GM12878 (cell line): ENCODE measurements at regions not wholly inside any gene's neighbourhood (a gene's known extent, or its start where the extent isn't known, plus 50 kb on each side); places are given as distances from the start of the nearest gene placed in this dataset.

Experiments used
- ATAC-seq: fragments of 200-7000 bp; cut with Tn5 transposase; 3 replicates; pipeline ENCODE4 v1.9.1; 2020; ENCODE audit warnings: mild to moderate bottlenecking, moderate library complexity
- BruUV-seq: library from RNA; stranded (reverse); fragments of 400-500 nt; replicated peaks from 2 replicates; lab custom pipeline; 2021; lab: Mats Ljungman, UMichigan
- CTCF ChIA-PET: fragments of 300-600 bp; sonication (Branson Sonifier 250); formaldehyde crosslinking; extraction: SDS; loops from one replicate; lab custom pipeline; 2021; ENCODE audit warnings: inconsistent platforms; lab: Yijun Ruan, JAX
- POLR2A ChIA-PET: fragments of 350-600 bp; formaldehyde crosslinking; extraction: SDS; loops from one replicate; lab custom pipeline; 2021; ENCODE audit warnings: inconsistent platforms; lab: Charles Lee
- RAD21 ChIA-PET: fragments of 300-600 bp; sonication (Branson Sonifier 250); formaldehyde crosslinking; loops from one replicate; lab custom pipeline; 2023; ENCODE audit warnings: antibody characterized with exemption; ENCODE audit not compliant: unreplicated experiment; lab: Charles Lee
- SMC1A ChIA-PET: fragments of 300-600 bp; sonication (Branson Sonifier 250); formaldehyde crosslinking; loops from one replicate; lab custom pipeline; 2023; ENCODE audit not compliant: unreplicated experiment, uncharacterized antibody; lab: Charles Lee
- DNase-seq: peaks from one replicate; pipeline ENCODE4 v3.0.0-alpha.2; 2011; ENCODE audit warnings: low read depth, low spot score
- FAIRE-seq: peaks from 3 replicates; lab custom pipeline; 2011; peaks lifted over from hg19 to GRCh38; lab: Jason Lieb, UNC
- H2AFZ ChIP-seq: 2 replicates; pipeline ENCODE4 v1.6.0; 2011; ENCODE audit warnings: low read depth, low read length, control low read depth; ENCODE audit not compliant: control insufficient read depth
- H3K27ac ChIP-seq: 2 replicates; pipeline ENCODE4 v1.5.1; 2011; ENCODE audit warnings: control low read depth; ENCODE audit not compliant: control insufficient read depth, insufficient read depth
- H3K27me3 ChIP-seq, 2 experiments: replicated peaks in 1 of 2; 2 replicates each; pipeline versions ENCODE4 v1.6.0 to v1.6.1; 2011; ENCODE audit warnings: low read length in 1 of 2; ENCODE audit not compliant: control insufficient read depth in 2 of 2, insufficient read depth in 2 of 2
- H3K36me3 ChIP-seq, 2 experiments: 2 replicates each; pipeline ENCODE4 v1.5.1; 2011; ENCODE audit warnings: low read length in 1 of 2; ENCODE audit not compliant: control insufficient read depth in 2 of 2, insufficient read depth in 2 of 2
- H3K4me1 ChIP-seq: 2 replicates; pipeline ENCODE4 v1.6.1; 2011; ENCODE audit warnings: mild to moderate bottlenecking, low read length, moderate library complexity, mixed read lengths; ENCODE audit not compliant: control insufficient read depth, insufficient read depth
- H3K4me2 ChIP-seq: 2 replicates; pipeline ENCODE4 v1.6.0; 2011; ENCODE audit warnings: control low read depth; ENCODE audit not compliant: control insufficient read depth, insufficient read depth
- H3K4me3 ChIP-seq: fragments of 200-600 bp; sonication (generic); 2 replicates; pipeline ENCODE4 v1.5.1; 2016
- H3K79me2 ChIP-seq: 2 replicates; pipeline ENCODE4 v1.6.0; 2011; ENCODE audit warnings: low read length; ENCODE audit not compliant: control insufficient read depth, insufficient read depth
- H3K9ac ChIP-seq: 2 replicates; pipeline ENCODE4 v1.8.0; 2011; ENCODE audit warnings: low read length, control low read depth, mixed read lengths; ENCODE audit not compliant: control insufficient read depth, insufficient read depth
- H3K9me3 ChIP-seq: replicated peaks from 3 replicates; pipeline ENCODE4 v1.5.1; 2011; ENCODE audit warnings: mild to moderate bottlenecking, low read length; ENCODE audit not compliant: control insufficient read depth, insufficient read depth
- H4K20me1 ChIP-seq: 2 replicates; pipeline ENCODE4 v1.6.0; 2011; ENCODE audit not compliant: control insufficient read depth, insufficient read depth
- DPF2 ChIP-seq: fragments of 450-650 bp; IDR thresholded peaks from 2 replicates; pipeline ENCODE4 v1.6.1; 2017; ENCODE audit warnings: mild to moderate bottlenecking
- MEF2A ChIP-seq: IDR thresholded peaks from 2 replicates; pipeline ENCODE4 v1.6.1; 2011; ENCODE audit warnings: low read depth, mild to moderate bottlenecking, low read length, moderate library complexity; ENCODE audit not compliant: insufficient read depth
- MTA3 ChIP-seq: IDR thresholded peaks from 2 replicates; pipeline ENCODE4 v1.6.1; 2012; ENCODE audit warnings: low read length, inconsistent platforms, borderline replicate concordance
- NR2F1 ChIP-seq: fragments of 450-650 bp; conservative IDR thresholded peaks from 2 replicates; pipeline ENCODE4 v1.6.1; 2017; ENCODE audit warnings: mild to moderate bottlenecking
- PKNOX1 ChIP-seq: fragments of 450-650 bp; IDR thresholded peaks from 2 replicates; pipeline ENCODE4 v1.6.1; 2016; ENCODE audit warnings: mild to moderate bottlenecking
- ZBTB33 ChIP-seq: fragments of 450-650 bp; IDR thresholded peaks from 2 replicates; pipeline ENCODE4 v1.6.1; 2017; ENCODE audit warnings: mild to moderate bottlenecking
- ZBTB4 ChIP-seq: fragments of 450-650 bp; formaldehyde crosslinking; IDR thresholded peaks from 2 replicates; pipeline ENCODE4 v1.4.0; 2022; ENCODE audit warnings: mild to moderate bottlenecking, moderate library complexity
- ZNF592 ChIP-seq: fragments of 450-650 bp; IDR thresholded peaks from 2 replicates; pipeline ENCODE4 v1.6.1; 2017; ENCODE audit warnings: mild to moderate bottlenecking, moderate library complexity
- WGBS: methylation state at CpG from one replicate; pipeline ENCODE4 v1.1.6; 2016; ENCODE audit warnings: low lambda C conversion rate; ENCODE audit not compliant: insufficient replicate concordance, insufficient coverage; ENCODE audit errors: missing lambda C conversion rate; 5-methylcytosine and 5-hydroxymethylcytosine counted together
- in situ Hi-C: fragments of 300-500 bp; cut with MboI; formaldehyde crosslinking; loops from 9 replicates; pipeline ENCODE4 v1.14.3; 2018; ENCODE audit warnings: mixed read lengths
- intact Hi-C: fragments of 100-400 bp; cut with micrococcal nuclease; formaldehyde crosslinking; loops from one replicate; pipeline ENCODE4 v1.14.2; 2022; ENCODE audit not compliant: unreplicated experiment

- no peak for TF ChIP-seq MEF2A
Observed at GRCh38 chr1:68848017-68848416, 351.1 kb upstream of the DEPDC1 start (continued).

- Histone ChIP-seq H3K27ac (no peak overlapping the region), H3K27me3 (no peaks in the 10 kb centered on the region), H3K9me3 (no peaks in the 10 kb centered on the region), H3K4me1 (no peaks in the 10 kb centered on the region), H3K79me2 (no peaks in the 10 kb centered on the region), H3K4me3 (no peak overlapping the region), H3K9ac (no peak overlapping the region), H3K4me2 (no peak overlapping the region), H3K36me3 (no peaks in the 10 kb centered on the region), H4K20me1 (no peaks in the 10 kb centered on the region), H2AFZ (no peak overlapping the region)
- no peak for TF ChIP-seq PKNOX1
- TF ChIP-seq ZNF592: no peak
- no peak for TF ChIP-seq ZBTB4 (CRISPR knock-in tag)
- no peak for TF ChIP-seq NR2F1
- no peak for TF ChIP-seq MTA3
- no peak for TF ChIP-seq ZBTB33
- no peak for TF ChIP-seq DPF2
- ChIA-PET RAD21 (no interaction called here), CTCF (no interaction called here), SMC1A (no interaction called here), POLR2A (no interaction called here)
- intact Hi-C loops (no loop called here), in situ Hi-C loops (no loop called here)
- no TSS peak for BruUV-seq
- WGBS: 0% methylated on average over 2 of the region's 2 CpGs
- no peak for DNase-seq
- FAIRE-seq: no peak
- no peak for ATAC-seq
Observed at GRCh38 chr1:68868606-68869005, 371.7 kb upstream of the DEPDC1 start.
